Natural killer cell (primary cell): ENCODE measurements at regions not wholly inside any gene's neighbourhood (a gene's known extent, or its start where the extent isn't known, plus 50 kb on each side); places are given as distances from the start of the nearest gene placed in this dataset.

Experiments used
- ATAC-seq, 3 donors: fragments of 150-1000 bp in 2 of 3; fragments of 200-7000 bp in 1 of 3; cut with Tn5 transposase; 1 replicate in 1 of 3; 2 replicates in 2 of 3; pipeline ENCODE4 v1.10.0; 2021; ENCODE audit warnings: mild to moderate bottlenecking in 2 of 3, moderate library complexity in 2 of 3
- DNase-seq, 2 donors: peaks; one replicate each; pipeline versions ENCODE4 v3.0.0 to v3.0.0-alpha.2; 2013 to 2021; ENCODE audit warnings: mixed read lengths in 1 of 2
- H3K27ac ChIP-seq: one replicate; pipeline ENCODE4 v1.5.1; 2013; ENCODE audit warnings: mild to moderate bottlenecking, low read length
- H3K27me3 ChIP-seq: one replicate; pipeline ENCODE4 v1.6.1; 2013; ENCODE audit warnings: low read length; ENCODE audit not compliant: control insufficient read depth, insufficient read depth
- H3K36me3 ChIP-seq: one replicate; pipeline ENCODE4 v1.6.1; 2013; ENCODE audit warnings: low read length; ENCODE audit not compliant: control insufficient read depth, insufficient read depth
- H3K4me1 ChIP-seq: one replicate; pipeline ENCODE4 v1.6.1; 2013; ENCODE audit warnings: low read length; ENCODE audit not compliant: control insufficient read depth, insufficient read depth
- H3K4me3 ChIP-seq: one replicate; pipeline ENCODE4 v1.5.1; 2013; ENCODE audit warnings: low read length
- H3K9me3 ChIP-seq: one replicate; pipeline ENCODE4 v1.6.1; 2013; ENCODE audit warnings: low read length; ENCODE audit not compliant: control insufficient read depth, insufficient read depth
- H3K27ac Mint-ChIP-seq, 2 donors: one replicate each; pipeline ENCODE4 v1.8.0; 2022; ENCODE audit warnings: mild to moderate bottlenecking in 2 of 2, mixed read lengths in 2 of 2, moderate library complexity in 1 of 2
- H3K27me3 Mint-ChIP-seq, 2 donors: one replicate each; pipeline ENCODE4 v1.8.0; 2022; ENCODE audit warnings: low read depth in 2 of 2, mixed read lengths in 2 of 2
- H3K36me3 Mint-ChIP-seq: one replicate; pipeline ENCODE4 v1.8.0; 2022; ENCODE audit warnings: mixed read lengths
- H3K4me1 Mint-ChIP-seq, 2 donors: one replicate each; pipeline ENCODE4 v1.8.0; 2022; ENCODE audit warnings: mixed read lengths in 2 of 2
- H3K4me3 Mint-ChIP-seq: one replicate; pipeline ENCODE4 v1.8.0; 2022; ENCODE audit warnings: mild to moderate bottlenecking, moderate library complexity, mixed read lengths
- H3K9me3 Mint-ChIP-seq, 2 donors: one replicate each; pipeline ENCODE4 v1.8.0; 2022; ENCODE audit warnings: mixed read lengths in 2 of 2
- CTCF ChIP-seq: fragments of 200-600 bp; IDR thresholded peaks from one replicate; pipeline ENCODE4 v1.8.0; 2022; ENCODE audit warnings: antibody characterized with exemption
- WGBS: methylation state at CpG from one replicate; pipeline ENCODE4 v1.1.7; 2013; ENCODE audit warnings: missing lambda C conversion rate; ENCODE audit not compliant: insufficient coverage; 5-methylcytosine and 5-hydroxymethylcytosine counted together
- intact Hi-C: fragments of 100-400 bp; cut with micrococcal nuclease; formaldehyde crosslinking; loops from one replicate; pipeline ENCODE4 v1.14.2; 2022

GRCh38 chr11:129530154-129530895 lies 154.7 kb downstream of the BARX2 start:
- ATAC-seq (no peak), DNase-seq (no peak)
- intact Hi-C loops, result no loop called here
- no peak overlapping the region for H3K27ac ChIP-seq
- no peak overlapping the region for H3K4me3 ChIP-seq
- no peak for TF ChIP-seq CTCF
- Mint-ChIP-seq H3K36me3 (no peaks in the 10 kb centered on the region), H3K4me3 (no peak overlapping the region), H3K27me3 (no peaks in the 10 kb centered on the region), H3K9me3 (peaks cover 4 to 9% of the 10 kb centered on the region in 2 donors), H3K4me1 (no peaks in the 10 kb centered on the region), H3K27ac (no peak overlapping the region)
- no peaks in the 10 kb centered on the region for H3K9me3 ChIP-seq
- WGBS, result 78% methylated on average over 7 of the region's 7 CpGs
- no peaks in the 10 kb centered on the region for H3K4me1 ChIP-seq
- no peaks in the 10 kb centered on the region for H3K27me3 ChIP-seq
- H3K36me3 ChIP-seq, result no peaks in the 10 kb centered on the region

GRCh38 chr11:129533395-129533794 lies 157.7 kb downstream of the BARX2 start:
- ATAC-seq (no peak), DNase-seq (no peak)
- H3K27ac ChIP-seq, result no peak overlapping the region
- H3K4me1 ChIP-seq, result no peaks in the 10 kb centered on the region
- no peaks in the 10 kb centered on the region for H3K36me3 ChIP-seq
- no peaks in the 10 kb centered on the region for H3K27me3 ChIP-seq
- Mint-ChIP-seq H3K4me3 (no peak overlapping the region), H3K27ac (no peak overlapping the region), H3K36me3 (no peaks in the 10 kb centered on the region), H3K4me1 (no peaks in the 10 kb centered on the region), H3K27me3 (no peaks in the 10 kb centered on the region), H3K9me3 (peaks cover 10 to 21% of the 10 kb centered on the region in 2 donors)
- TF ChIP-seq CTCF, result no peak
- H3K9me3 ChIP-seq, result no peaks in the 10 kb centered on the region
- intact Hi-C loops, result no loop called here
- H3K4me3 ChIP-seq, result no peak overlapping the region

GRCh38 chr11:129536338-129536737 lies 160.7 kb downstream of the BARX2 start:
- Mint-ChIP-seq H3K27ac (no peak overlapping the region), H3K4me3 (no peak overlapping the region), H3K4me1 (no peaks in the 10 kb centered on the region), H3K36me3 (no peaks in the 10 kb centered on the region), H3K9me3 (peaks cover 16 to 25% of the 10 kb centered on the region in 2 donors), H3K27me3 (no peaks in the 10 kb centered on the region)
- Histone ChIP-seq H3K4me3 (no peak overlapping the region), H3K36me3 (no peaks in the 10 kb centered on the region), H3K9me3 (no peaks in the 10 kb centered on the region), H3K4me1 (no peaks in the 10 kb centered on the region), H3K27me3 (no peaks in the 10 kb centered on the region), H3K27ac (no peak overlapping the region)
- intact Hi-C loops, result no loop called here
- no peak for TF ChIP-seq CTCF
- DNase-seq, result no peak
- WGBS, result 62% methylated on average over 1 of the region's 1 CpG
- no peak for ATAC-seq

- ATAC-seq, result no peak
- Histone ChIP-seq H3K9me3 (no peaks in the 10 kb centered on the region), H3K4me3 (no peak overlapping the region), H3K27ac (no peak overlapping the region), H3K36me3 (no peaks in the 10 kb centered on the region), H3K27me3 (no peaks in the 10 kb centered on the region), H3K4me1 (no peaks in the 10 kb centered on the region)
- 94% methylated on average over 2 of the region's 2 CpGs for WGBS
- H3K4me3 Mint-ChIP-seq, result no peak overlapping the region
- no peaks in the 10 kb centered on the region for H3K36me3 Mint-ChIP-seq
- no peak overlapping the region for H3K27ac Mint-ChIP-seq
- no peaks in the 10 kb centered on the region for H3K4me1 Mint-ChIP-seq
- no peaks in the 10 kb centered on the region for H3K27me3 Mint-ChIP-seq
- TF ChIP-seq CTCF, result no peak
- H3K9me3 Mint-ChIP-seq, result peaks cover 16 to 24% of the 10 kb centered on the region in 2 donors
- intact Hi-C loops, result no loop called here
- no peak for DNase-seq
Measured at GRCh38 chr11:129538323-129538722, 162.7 kb downstream of the BARX2 start.
